NB4 (cell line): ENCODE measurements at regions not wholly inside any gene's neighbourhood (a gene's known extent, or its start where the extent isn't known, plus 50 kb on each side); places are given as distances from the start of the nearest gene placed in this dataset.

Experiments used
- DNase-seq: peaks from one replicate; pipeline ENCODE4 v3.0.0; 2010; ENCODE audit warnings: low read depth
- H3K4me3 ChIP-seq: one replicate; pipeline ENCODE4 v1.5.1; 2011; ENCODE audit warnings: mild to moderate bottlenecking, low read depth, low read length, moderate library complexity
- MYC ChIP-seq: IDR thresholded peaks from 2 replicates; pipeline ENCODE4 v1.6.1; 2011; ENCODE audit warnings: low read depth, low read length
- POLR2A ChIP-seq: IDR thresholded peaks from 2 replicates; pipeline ENCODE4 v1.6.1; 2011; ENCODE audit warnings: mild to moderate bottlenecking; ENCODE audit not compliant: insufficient read length; ENCODE audit errors: extremely low read depth
- TF ChIP-seq, protein P1 (sequence below): IDR thresholded peaks from 2 replicates; pipeline ENCODE4 v1.6.1; 2011; ENCODE audit warnings: low read depth, low read length
- TF ChIP-seq, protein P2 (sequence below): IDR thresholded peaks from one replicate; pipeline ENCODE4 v1.5.1; 2012; ENCODE audit warnings: low read depth, low read length

DNA sequence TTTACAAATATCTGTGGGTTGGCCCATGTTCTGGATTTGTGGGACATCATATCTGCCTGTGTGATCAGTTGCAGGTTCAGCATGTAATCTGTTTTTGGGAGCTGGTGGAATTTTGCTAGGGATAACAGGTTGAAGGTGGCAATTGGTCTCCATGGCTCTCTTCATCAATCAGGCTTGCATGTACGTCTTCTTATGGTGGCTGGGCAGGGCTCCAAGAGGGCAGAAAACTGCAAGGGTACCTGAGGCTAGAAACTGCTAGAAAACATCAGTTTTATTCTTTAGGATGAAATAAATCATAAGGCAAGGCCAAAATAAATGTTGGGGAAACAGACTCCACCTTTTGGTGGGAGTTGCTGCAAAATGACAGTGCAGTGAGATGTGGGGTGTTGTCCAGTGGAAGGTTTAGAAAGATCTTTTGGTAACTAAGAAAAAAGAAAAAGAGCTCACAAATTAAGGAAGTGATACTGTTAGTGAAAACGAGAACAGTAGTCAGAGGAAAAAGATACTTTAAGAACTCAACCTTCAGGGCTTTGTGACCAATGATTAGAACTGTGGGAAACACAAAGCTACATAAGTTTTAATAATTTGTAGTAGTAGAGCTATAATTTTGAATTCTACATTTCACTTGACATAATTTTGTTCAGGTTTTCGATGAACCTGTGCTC is 300.7 kb upstream of the IZUMO3 start:
- H3K4me3 ChIP-seq: no peak overlapping the region
- no peak for DNase-seq
- TF ChIP-seq POLR2A (no peak), MYC (no peak)
- TF ChIP-seq, protein P1, sequence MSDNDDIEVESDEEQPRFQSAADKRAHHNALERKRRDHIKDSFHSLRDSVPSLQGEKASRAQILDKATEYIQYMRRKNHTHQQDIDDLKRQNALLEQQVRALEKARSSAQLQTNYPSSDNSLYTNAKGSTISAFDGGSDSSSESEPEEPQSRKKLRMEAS: no peak
- TF ChIP-seq, protein P2, sequence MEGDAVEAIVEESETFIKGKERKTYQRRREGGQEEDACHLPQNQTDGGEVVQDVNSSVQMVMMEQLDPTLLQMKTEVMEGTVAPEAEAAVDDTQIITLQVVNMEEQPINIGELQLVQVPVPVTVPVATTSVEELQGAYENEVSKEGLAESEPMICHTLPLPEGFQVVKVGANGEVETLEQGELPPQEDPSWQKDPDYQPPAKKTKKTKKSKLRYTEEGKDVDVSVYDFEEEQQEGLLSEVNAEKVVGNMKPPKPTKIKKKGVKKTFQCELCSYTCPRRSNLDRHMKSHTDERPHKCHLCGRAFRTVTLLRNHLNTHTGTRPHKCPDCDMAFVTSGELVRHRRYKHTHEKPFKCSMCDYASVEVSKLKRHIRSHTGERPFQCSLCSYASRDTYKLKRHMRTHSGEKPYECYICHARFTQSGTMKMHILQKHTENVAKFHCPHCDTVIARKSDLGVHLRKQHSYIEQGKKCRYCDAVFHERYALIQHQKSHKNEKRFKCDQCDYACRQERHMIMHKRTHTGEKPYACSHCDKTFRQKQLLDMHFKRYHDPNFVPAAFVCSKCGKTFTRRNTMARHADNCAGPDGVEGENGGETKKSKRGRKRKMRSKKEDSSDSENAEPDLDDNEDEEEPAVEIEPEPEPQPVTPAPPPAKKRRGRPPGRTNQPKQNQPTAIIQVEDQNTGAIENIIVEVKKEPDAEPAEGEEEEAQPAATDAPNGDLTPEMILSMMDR: no peak

DNA sequence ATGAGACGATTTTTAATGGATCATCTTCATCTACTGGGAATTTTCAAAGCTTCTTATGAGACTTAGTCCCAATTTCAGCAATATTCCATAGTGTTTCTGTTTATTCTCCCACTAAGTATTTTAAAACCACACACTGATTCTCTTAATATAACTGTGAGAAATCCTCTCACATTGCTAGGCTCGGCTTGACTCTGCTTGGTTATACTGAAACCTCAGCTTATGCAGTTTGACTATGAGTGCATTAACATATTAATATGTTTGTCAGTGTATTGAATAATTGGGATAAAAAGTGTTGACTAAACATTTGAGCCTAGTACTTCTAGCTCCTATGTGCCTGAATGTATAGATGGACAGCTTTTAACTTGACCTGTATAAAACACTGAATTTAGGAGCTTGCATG is 298.5 kb upstream of the IZUMO3 start:
- no peak for DNase-seq
- no peak overlapping the region for H3K4me3 ChIP-seq
- TF ChIP-seq, protein P2: no peak
- TF ChIP-seq, protein P1: no peak
- TF ChIP-seq MYC (no peak), POLR2A (no peak)

DNA sequence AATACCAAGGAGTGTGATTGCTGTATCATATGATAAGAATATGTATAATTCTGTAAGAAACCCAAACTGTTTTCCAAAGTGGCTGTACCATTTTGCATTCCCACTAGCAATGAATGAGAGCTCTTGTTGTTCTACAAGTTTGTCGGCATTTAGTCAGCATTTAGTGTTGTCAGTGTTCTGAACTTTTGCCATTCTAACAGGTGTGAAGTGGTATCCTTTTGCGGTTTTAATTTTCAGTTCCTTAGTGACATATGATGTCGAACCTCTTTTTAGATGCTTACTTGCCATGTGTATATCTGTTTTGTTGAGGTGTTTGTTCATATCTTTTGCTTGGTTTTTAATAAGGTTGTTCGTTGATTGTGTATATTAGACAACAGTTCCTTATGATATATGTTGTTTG is 296.3 kb upstream of the IZUMO3 start:
- no peak overlapping the region for H3K4me3 ChIP-seq
- DNase-seq: no peak
- TF ChIP-seq, protein P2: no peak
- TF ChIP-seq MYC (no peak), POLR2A (no peak)
- TF ChIP-seq, protein P1: no peak

DNA sequence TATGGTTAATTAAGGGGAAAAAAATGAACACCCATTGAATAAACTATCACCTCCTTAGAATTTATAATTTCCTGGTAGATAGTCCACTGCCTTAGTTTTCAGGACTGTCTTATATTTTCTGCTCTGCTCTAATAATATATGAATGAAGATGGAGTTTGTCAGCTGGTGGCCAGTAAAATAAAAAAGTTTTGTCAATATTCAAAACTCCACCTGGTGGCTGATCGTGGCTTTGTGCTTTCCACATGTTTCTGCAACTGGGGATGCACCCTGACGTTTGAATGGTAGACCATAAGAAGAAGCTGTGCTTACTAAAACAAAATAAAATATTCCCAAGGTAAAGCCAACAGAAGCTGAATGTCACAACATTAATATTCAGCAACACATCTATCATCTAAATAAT is 286.6 kb upstream of the IZUMO3 start:
- peak; percentile 2 for DNase-seq
- TF ChIP-seq, protein P2: peak; percentile 9
- TF ChIP-seq, protein P1: no peak
- H3K4me3 ChIP-seq: no peak overlapping the region

DNA sequence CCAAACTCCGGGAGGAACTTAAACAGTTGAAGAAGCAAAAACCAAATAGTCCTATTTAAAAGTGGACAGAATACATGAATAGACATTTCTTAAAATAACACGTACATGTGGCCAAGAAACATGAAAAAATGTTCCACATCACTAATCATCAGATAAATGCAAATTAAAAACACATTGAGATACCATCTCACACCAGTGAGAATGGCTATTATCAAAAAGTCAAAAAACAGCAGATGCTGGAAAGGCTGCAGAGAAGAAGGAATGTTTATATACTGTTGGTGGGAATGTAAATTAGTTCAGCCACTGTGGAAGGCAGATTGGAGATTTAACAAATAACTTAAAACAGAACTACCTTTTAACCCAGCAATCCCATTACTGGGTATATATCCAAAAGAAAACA is 283.0 kb upstream of the IZUMO3 start:
- H3K4me3 ChIP-seq: no peak overlapping the region
- no peak for DNase-seq
- TF ChIP-seq MYC (no peak), POLR2A (no peak)
- TF ChIP-seq, protein P2: no peak
- TF ChIP-seq, protein P1: no peak

DNA sequence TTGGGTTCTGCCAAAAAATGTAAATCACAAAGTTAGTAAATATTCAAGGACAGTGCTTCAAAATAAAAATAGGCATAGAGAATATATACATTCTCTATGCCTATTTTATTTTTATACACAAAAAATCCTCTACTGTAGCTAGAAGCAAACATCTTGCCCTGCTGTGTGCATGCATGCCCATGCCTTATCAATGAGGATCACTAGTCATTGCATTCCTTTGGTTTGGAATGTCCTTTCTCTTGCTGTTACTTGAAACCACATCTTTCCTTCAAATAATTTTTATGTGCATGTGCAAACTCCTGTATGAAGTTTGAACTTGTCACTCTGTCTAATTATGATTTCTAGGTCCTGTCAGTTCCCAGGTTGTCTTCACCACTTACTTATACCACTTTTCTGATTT is 278.9 kb upstream of the IZUMO3 start:
- TF ChIP-seq MYC: no peak
- TF ChIP-seq, protein P1: no peak
- TF ChIP-seq, protein P2: no peak
- no peak for TF ChIP-seq POLR2A

More for the DNA sequence above, 278.9 kb upstream of the IZUMO3 start:
- no peak overlapping the region for H3K4me3 ChIP-seq
- DNase-seq: no peak
